ENCODE measurements at regions not wholly inside any gene's neighbourhood (a gene's known extent, or its start where the extent isn't known, plus 50 kb on each side); places are given as distances from the start of the nearest gene placed in this dataset.

- TF ChIP-seq RNF219 (CRISPR knock-in tag; IDR thresholded peaks at IDR 0.05) (no peak), HLTF (IDR thresholded peaks at IDR 0.05) (no peak), E2F6 (IDR thresholded peaks at IDR 0.05; ENCODE audit: borderline replicate concordance in 1 of 2, extremely low read depth in 1 of 2, insufficient read depth in 1 of 2, insufficient read length in 1 of 2, low read depth in 1 of 2, low read length in 1 of 2, poor library complexity in 1 of 2, severe bottlenecking in 1 of 2) (no peak), ESRRB (CRISPR knock-in tag; IDR thresholded peaks at IDR 0.05; ENCODE audit: borderline replicate concordance) (no peak), RBBP5 (IDR thresholded peaks at IDR 0.05; ENCODE audit: borderline replicate concordance, insufficient read depth, low read length, poor library complexity, severe bottlenecking) (no peak), RFX1 (IDR thresholded peaks at IDR 0.05) (no peak), NRF1 (conservative IDR thresholded peaks at IDR 0.05 in 1 of 2, IDR thresholded peaks at IDR 0.05 in 1 of 2) (no peak), ZFP1 (CRISPR knock-in tag; IDR thresholded peaks at IDR 0.05) (no peak)
These were observed 52.8 kb upstream of the SLC44A1 start (continued) for GRCh38 chr9:105191508-105192121.

Measured in K562 (cell line).